ENCODE measurements at regions not wholly inside any gene's neighbourhood (a gene's known extent, or its start where the extent isn't known, plus 50 kb on each side); places are given as distances from the start of the nearest gene placed in this dataset.
A peak's percentile ranks its signal among the peaks of the same experiment; 100 is the strongest.

- intact Hi-C loops (cut with micrococcal nuclease; ENCODE audit: unreplicated experiment), result no loop called here
Measured at GRCh38 chr6:76697585-76697984, 625.1 kb upstream of the IMPG1 start.

GRCh38 chr6:76694795-76695194, 622.3 kb upstream of the IMPG1 start:
- H3K27ac ChIP-seq (ENCODE audit: low read length), result no peak overlapping the region
- DNase-seq (ENCODE audit: low read depth, low spot score) (no peak), ATAC-seq (no peak)
- TF ChIP-seq CTCF (IDR thresholded peaks at IDR 0.05) (no peak), SIN3A (IDR thresholded peaks at IDR 0.05; ENCODE audit: borderline replicate concordance, insufficient read depth, low read depth, low read length) (no peak), POLR2AphosphoS5 (IDR thresholded peaks at IDR 0.05; ENCODE audit: low read depth, low read length) (no peak), REST (IDR thresholded peaks at IDR 0.05; ENCODE audit: insufficient read depth in 1 of 2, low read depth in 2 of 2, low read length in 1 of 2) (no peak), TCF7L2 (IDR thresholded peaks at IDR 0.05; ENCODE audit: low read depth, low read length) (no peak)
- no peak overlapping the region for H3K4me3 ChIP-seq (ENCODE audit: low read depth in 2 of 2, low read length in 2 of 2)
- no peaks in the 10 kb centered on the region for H3K27me3 ChIP-seq (ENCODE audit: control insufficient read depth, insufficient read depth, low read length)
- no peaks in the 10 kb centered on the region for H3K4me1 ChIP-seq (ENCODE audit: control insufficient read depth, insufficient read depth, low read length)
- H3K9me3 ChIP-seq (ENCODE audit: control insufficient read depth, insufficient read depth, low read depth, low read length), result no peaks in the 10 kb centered on the region
- ChIA-PET CTCF (no interaction called here), POLR2A (no interaction called here)
- intact Hi-C loops (cut with micrococcal nuclease; ENCODE audit: unreplicated experiment), result no loop called here
- BruUV-seq (replicated peaks), result no TSS peak
- no peaks in the 10 kb centered on the region for H3K36me3 ChIP-seq (ENCODE audit: control insufficient read depth, insufficient read depth, low read length)
- in situ Hi-C loops (cut with HindIII; ENCODE audit: low pct_unique_long_range_greater_than_20kb, low sequenced_read_pairs), result no loop called here

More at GRCh38 chr6:76697585-76697984, 625.1 kb upstream of the IMPG1 start:
- H3K27ac ChIP-seq (ENCODE audit: low read length), result no peak overlapping the region
- in situ Hi-C loops (cut with HindIII; ENCODE audit: low pct_unique_long_range_greater_than_20kb, low sequenced_read_pairs), result no loop called here
- DNase-seq (ENCODE audit: low read depth, low spot score) (no peak), ATAC-seq (no peak)
- H3K36me3 ChIP-seq (ENCODE audit: control insufficient read depth, insufficient read depth, low read length), result no peaks in the 10 kb centered on the region
- no peaks in the 10 kb centered on the region for H3K9me3 ChIP-seq (ENCODE audit: control insufficient read depth, insufficient read depth, low read depth, low read length)
- ChIA-PET POLR2A (no interaction called here), CTCF (no interaction called here)
- H3K27me3 ChIP-seq (ENCODE audit: control insufficient read depth, insufficient read depth, low read length), result no peaks in the 10 kb centered on the region
- H3K4me1 ChIP-seq (ENCODE audit: control insufficient read depth, insufficient read depth, low read length), result peaks cover 4% of the 10 kb centered on the region; the same call in 1 of the 2 replicates
- no TSS peak for BruUV-seq (replicated peaks)
- no peak overlapping the region for H3K4me3 ChIP-seq (ENCODE audit: low read depth in 2 of 2, low read length in 2 of 2)
- TF ChIP-seq POLR2AphosphoS5 (IDR thresholded peaks at IDR 0.05; ENCODE audit: low read depth, low read length) (no peak), CTCF (IDR thresholded peaks at IDR 0.05) (peak; percentile 41; the same call in 1 of the 2 replicates), REST (IDR thresholded peaks at IDR 0.05; ENCODE audit: insufficient read depth in 1 of 2, low read depth in 2 of 2, low read length in 1 of 2) (no peak), SIN3A (IDR thresholded peaks at IDR 0.05; ENCODE audit: borderline replicate concordance, insufficient read depth, low read depth, low read length) (no peak)

Measured in Panc1 (cell line).